CD4-positive, CD25-positive, alpha-beta regulatory T cell (primary cell): ENCODE measurements at regions not wholly inside any gene's neighbourhood (a gene's known extent, or its start where the extent isn't known, plus 50 kb on each side); places are given as distances from the start of the nearest gene placed in this dataset.
A peak's percentile ranks its signal among the peaks of the same experiment; 100 is the strongest.

ENCODE experiments used
- ATAC-seq, 2 donors: fragments of 150-1000 bp; cut with Tn5 transposase; one replicate each; pipeline ENCODE4 v1.10.0; 2021; ENCODE audit warnings: low read depth in 2 of 2, moderate number of reproducible peaks in 2 of 2, moderate library complexity in 1 of 2
- DNase-seq, 3 donors: peaks; one replicate each; pipeline versions ENCODE4 v3.0.0 to v3.0.0-alpha.2; 2012 to 2022; ENCODE audit warnings: mixed read lengths in 1 of 3
- H3K27ac ChIP-seq: one replicate; pipeline ENCODE4 v1.7.0; 2013; ENCODE audit warnings: mild to moderate bottlenecking, low read length; ENCODE audit not compliant: insufficient read depth, poor library complexity, severe bottlenecking
- H3K27me3 ChIP-seq: one replicate; pipeline ENCODE4 v1.7.0; 2013; ENCODE audit warnings: low read length; ENCODE audit not compliant: control insufficient read depth, insufficient read depth
- H3K36me3 ChIP-seq: one replicate; pipeline ENCODE4 v1.7.0; 2013; ENCODE audit warnings: mild to moderate bottlenecking, low read length, moderate library complexity; ENCODE audit not compliant: control insufficient read depth, insufficient read depth
- H3K4me1 ChIP-seq: 2 replicates; pipeline ENCODE4 v1.7.0; 2013; ENCODE audit warnings: mild to moderate bottlenecking, low read length; ENCODE audit not compliant: insufficient read depth, control insufficient read depth, poor library complexity, severe bottlenecking
- H3K4me3 ChIP-seq: one replicate; pipeline ENCODE4 v1.7.0; 2013; ENCODE audit warnings: low read depth, mild to moderate bottlenecking, low read length, moderate library complexity
- H3K9me3 ChIP-seq, 2 experiments: 1 replicate in 1 of 2; 2 replicates in 1 of 2; pipeline ENCODE4 v1.7.0; 2013; ENCODE audit warnings: low read length in 2 of 2, mild to moderate bottlenecking in 1 of 2, moderate library complexity in 1 of 2; ENCODE audit not compliant: control insufficient read depth in 2 of 2
- H3K27ac Mint-ChIP-seq, 3 donors: one replicate each; pipeline ENCODE4 v1.8.0; 2020 to 2022; ENCODE audit warnings: mild to moderate bottlenecking in 3 of 3, mixed read lengths in 3 of 3, moderate library complexity in 2 of 3
- H3K27me3 Mint-ChIP-seq: one replicate; pipeline ENCODE4 v1.8.0; 2022; ENCODE audit warnings: mild to moderate bottlenecking, mixed read lengths
- H3K36me3 Mint-ChIP-seq: one replicate; pipeline ENCODE4 v1.8.0; 2020; ENCODE audit warnings: mixed read lengths
- H3K4me1 Mint-ChIP-seq, 4 donors: one replicate each; pipeline ENCODE4 v1.8.0; 2020 to 2022; ENCODE audit warnings: mixed read lengths in 4 of 4, mild to moderate bottlenecking in 1 of 4
- H3K4me3 Mint-ChIP-seq, 4 donors: one replicate each; pipeline ENCODE4 v1.8.0; 2020 to 2022; ENCODE audit warnings: mild to moderate bottlenecking in 4 of 4, mixed read lengths in 4 of 4, moderate library complexity in 3 of 4
- H3K9me3 Mint-ChIP-seq, 7 donors: one replicate each; pipeline ENCODE4 v1.8.0; 2020 to 2022; ENCODE audit warnings: mixed read lengths in 7 of 7, mild to moderate bottlenecking in 3 of 7, moderate library complexity in 2 of 7

GRCh38 chr9:89882930-89883361, 278.1 kb downstream of the GADD45G start:
- Histone ChIP-seq H3K4me1 (no peaks in the 10 kb centered on the region), H3K27ac (no peak overlapping the region), H3K4me3 (no peak overlapping the region), H3K9me3 (no peaks in the 10 kb centered on the region), H3K27me3 (no peaks in the 10 kb centered on the region), H3K36me3 (no peaks in the 10 kb centered on the region)
- H3K4me1 Mint-ChIP-seq, result no peaks in the 10 kb centered on the region
- no peak for ATAC-seq
- no peak for DNase-seq
- no peaks in the 10 kb centered on the region for H3K27me3 Mint-ChIP-seq
- H3K4me3 Mint-ChIP-seq, result no peak overlapping the region
- H3K27ac Mint-ChIP-seq, result no peak overlapping the region
- no peaks in the 10 kb centered on the region for H3K36me3 Mint-ChIP-seq
- no peaks in the 10 kb centered on the region for H3K9me3 Mint-ChIP-seq

GRCh38 chr9:89883401-89884341, 278.9 kb downstream of the GADD45G start:
- H3K36me3 Mint-ChIP-seq, result no peaks in the 10 kb centered on the region

GRCh38 chr9:89884356-89885083, 279.7 kb downstream of the GADD45G start:
- no peaks in the 10 kb centered on the region for H3K27me3 Mint-ChIP-seq
- H3K27ac Mint-ChIP-seq, result no peak overlapping the region

More at GRCh38 chr9:89883401-89884341, 278.9 kb downstream of the GADD45G start:
- Histone ChIP-seq H3K9me3 (no peaks in the 10 kb centered on the region), H3K4me3 (no peak overlapping the region), H3K36me3 (no peaks in the 10 kb centered on the region), H3K27me3 (no peaks in the 10 kb centered on the region), H3K27ac (no peak overlapping the region), H3K4me1 (no peaks in the 10 kb centered on the region)
- H3K27me3 Mint-ChIP-seq, result no peaks in the 10 kb centered on the region
- no peak overlapping the region for H3K4me3 Mint-ChIP-seq
- H3K27ac Mint-ChIP-seq, result no peak overlapping the region
- no peaks in the 10 kb centered on the region for H3K4me1 Mint-ChIP-seq
- DNase-seq (no peak), ATAC-seq (no peak)
- no peaks in the 10 kb centered on the region for H3K9me3 Mint-ChIP-seq

GRCh38 chr9:89885156-89885555, 280.3 kb downstream of the GADD45G start:
- H3K27ac ChIP-seq, result no peak overlapping the region
- Mint-ChIP-seq H3K27me3 (no peaks in the 10 kb centered on the region), H3K9me3 (no peaks in the 10 kb centered on the region), H3K36me3 (no peaks in the 10 kb centered on the region), H3K4me3 (no peak overlapping the region), H3K27ac (no peak overlapping the region), H3K4me1 (no peaks in the 10 kb centered on the region)
- ATAC-seq (no peak), DNase-seq (no peak)
- no peaks in the 10 kb centered on the region for H3K27me3 ChIP-seq
- H3K4me3 ChIP-seq, result no peak overlapping the region
- no peaks in the 10 kb centered on the region for H3K36me3 ChIP-seq
- no peaks in the 10 kb centered on the region for H3K9me3 ChIP-seq
- H3K4me1 ChIP-seq, result no peaks in the 10 kb centered on the region

More at GRCh38 chr9:89884356-89885083, 279.7 kb downstream of the GADD45G start:
- Histone ChIP-seq H3K4me3 (no peak overlapping the region), H3K4me1 (no peaks in the 10 kb centered on the region), H3K9me3 (no peaks in the 10 kb centered on the region), H3K27me3 (no peaks in the 10 kb centered on the region), H3K36me3 (no peaks in the 10 kb centered on the region), H3K27ac (no peak overlapping the region)
- ATAC-seq, result no peak
- no peak for DNase-seq
- Mint-ChIP-seq H3K4me3 (no peak overlapping the region), H3K9me3 (no peaks in the 10 kb centered on the region), H3K36me3 (no peaks in the 10 kb centered on the region), H3K4me1 (no peaks in the 10 kb centered on the region)

- no peak for ATAC-seq
- no peak overlapping the region for H3K4me3 ChIP-seq
- DNase-seq, result no peak
- Mint-ChIP-seq H3K36me3 (no peaks in the 10 kb centered on the region), H3K4me3 (no peak overlapping the region), H3K27ac (no peak overlapping the region), H3K9me3 (no peaks in the 10 kb centered on the region), H3K27me3 (no peaks in the 10 kb centered on the region), H3K4me1 (no peaks in the 10 kb centered on the region)
- no peaks in the 10 kb centered on the region for H3K9me3 ChIP-seq
- H3K27me3 ChIP-seq, result no peaks in the 10 kb centered on the region
- no peak overlapping the region for H3K27ac ChIP-seq
- H3K36me3 ChIP-seq, result no peaks in the 10 kb centered on the region
- H3K4me1 ChIP-seq, result no peaks in the 10 kb centered on the region
Observed at GRCh38 chr9:89886281-89886700, 281.5 kb downstream of the GADD45G start.

- Histone ChIP-seq H3K27me3 (no peaks in the 10 kb centered on the region), H3K9me3 (no peaks in the 10 kb centered on the region), H3K4me3 (no peak overlapping the region), H3K27ac (no peak overlapping the region), H3K4me1 (no peaks in the 10 kb centered on the region), H3K36me3 (no peaks in the 10 kb centered on the region)
- H3K27me3 Mint-ChIP-seq, result no peaks in the 10 kb centered on the region
- no peak overlapping the region for H3K4me3 Mint-ChIP-seq
- DNase-seq, result no peak
- peak overlapping the region in 1 of 3 donors; percentile 22 for H3K27ac Mint-ChIP-seq
- no peak for ATAC-seq
- no peaks in the 10 kb centered on the region for H3K4me1 Mint-ChIP-seq
- no peaks in the 10 kb centered on the region for H3K9me3 Mint-ChIP-seq
- no peaks in the 10 kb centered on the region for H3K36me3 Mint-ChIP-seq
Observed at GRCh38 chr9:89887286-89887685, 282.5 kb downstream of the GADD45G start.

- Mint-ChIP-seq H3K36me3 (no peaks in the 10 kb centered on the region), H3K4me3 (no peak overlapping the region), H3K27me3 (no peaks in the 10 kb centered on the region), H3K27ac (no peak overlapping the region), H3K9me3 (no peaks in the 10 kb centered on the region), H3K4me1 (no peaks in the 10 kb centered on the region)
- Histone ChIP-seq H3K27ac (no peak overlapping the region), H3K36me3 (no peaks in the 10 kb centered on the region), H3K4me1 (no peaks in the 10 kb centered on the region), H3K4me3 (no peak overlapping the region), H3K27me3 (no peaks in the 10 kb centered on the region), H3K9me3 (no peaks in the 10 kb centered on the region)
- DNase-seq (no peak), ATAC-seq (no peak)
Observed at GRCh38 chr9:89888233-89888632, 283.4 kb downstream of the GADD45G start.
